ENCODE measurements at regions not wholly inside any gene's neighbourhood (a gene's known extent, or its start where the extent isn't known, plus 50 kb on each side); places are given as distances from the start of the nearest gene placed in this dataset.

DNA sequence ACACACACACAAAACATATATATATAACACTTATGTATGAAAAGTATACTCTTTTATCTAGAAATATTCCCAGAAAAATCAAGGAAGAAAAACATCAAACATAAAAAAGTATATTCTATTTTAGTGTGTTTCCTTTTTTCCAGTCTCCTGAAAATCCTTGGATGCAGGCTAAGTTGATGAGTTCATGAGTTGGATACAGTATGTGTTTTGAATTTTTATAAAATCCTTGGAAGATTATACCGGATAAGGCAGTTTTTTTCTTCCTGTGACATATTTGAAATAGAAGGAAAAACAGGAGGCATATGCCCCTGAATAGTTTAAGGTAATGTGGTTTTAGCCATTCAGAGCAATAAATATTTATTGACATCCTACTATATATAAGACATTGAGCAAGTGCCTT lies 203.6 kb downstream of the SNX18 start:
- TF ChIP-seq POLR2A (IDR thresholded peaks at IDR 0.05): no peak
- TF ChIP-seq, protein P1, sequence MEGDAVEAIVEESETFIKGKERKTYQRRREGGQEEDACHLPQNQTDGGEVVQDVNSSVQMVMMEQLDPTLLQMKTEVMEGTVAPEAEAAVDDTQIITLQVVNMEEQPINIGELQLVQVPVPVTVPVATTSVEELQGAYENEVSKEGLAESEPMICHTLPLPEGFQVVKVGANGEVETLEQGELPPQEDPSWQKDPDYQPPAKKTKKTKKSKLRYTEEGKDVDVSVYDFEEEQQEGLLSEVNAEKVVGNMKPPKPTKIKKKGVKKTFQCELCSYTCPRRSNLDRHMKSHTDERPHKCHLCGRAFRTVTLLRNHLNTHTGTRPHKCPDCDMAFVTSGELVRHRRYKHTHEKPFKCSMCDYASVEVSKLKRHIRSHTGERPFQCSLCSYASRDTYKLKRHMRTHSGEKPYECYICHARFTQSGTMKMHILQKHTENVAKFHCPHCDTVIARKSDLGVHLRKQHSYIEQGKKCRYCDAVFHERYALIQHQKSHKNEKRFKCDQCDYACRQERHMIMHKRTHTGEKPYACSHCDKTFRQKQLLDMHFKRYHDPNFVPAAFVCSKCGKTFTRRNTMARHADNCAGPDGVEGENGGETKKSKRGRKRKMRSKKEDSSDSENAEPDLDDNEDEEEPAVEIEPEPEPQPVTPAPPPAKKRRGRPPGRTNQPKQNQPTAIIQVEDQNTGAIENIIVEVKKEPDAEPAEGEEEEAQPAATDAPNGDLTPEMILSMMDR (IDR thresholded peaks at IDR 0.05): no peak
